IMR-90 (cell line): ENCODE measurements at regions not wholly inside any gene's neighbourhood (a gene's known extent, or its start where the extent isn't known, plus 50 kb on each side); places are given as distances from the start of the nearest gene placed in this dataset.

Source experiments
- ATAC-seq: fragments of 200-7000 bp; cut with Tn5 transposase; 2 replicates; pipeline ENCODE4 v1.9.1; 2020; ENCODE audit warnings: low read depth, mild to moderate bottlenecking, moderate library complexity
- BruUV-seq: library from RNA; stranded (reverse); fragments of 400-500 nt; replicated peaks from 2 replicates; lab custom pipeline; 2021; lab: Mats Ljungman, UMichigan
- CTCF ChIA-PET: fragments of 300-600 bp; formaldehyde crosslinking; extraction: SDS; loops from one replicate; lab custom pipeline; 2021; ENCODE audit warnings: antibody characterized with exemption; lab: Yijun Ruan, JAX
- POLR2A ChIA-PET: fragments of 300-600 bp; sonication (Branson Sonifier 250); formaldehyde crosslinking; loops from one replicate; lab custom pipeline; 2022; ENCODE audit warnings: antibody characterized with exemption; ENCODE audit not compliant: unreplicated experiment; lab: Charles Lee
- DNase-seq: peaks from one replicate; pipeline ENCODE4 v3.0.0; 2013
- H2AFZ ChIP-seq: replicated peaks from 2 replicates; pipeline ENCODE3; 2013; ENCODE audit warnings: low read length, mild to moderate bottlenecking; ENCODE audit not compliant: poor library complexity
- H2AK5ac ChIP-seq: 2 replicates; pipeline ENCODE4 v1.6.1; 2013; ENCODE audit warnings: low read depth, low read length, inconsistent platforms
- H2AK9ac ChIP-seq: replicated peaks from 2 replicates; pipeline ENCODE3; 2013; ENCODE audit warnings: mild to moderate bottlenecking, low read depth, low read length, moderate library complexity; ENCODE audit not compliant: poor library complexity
- H2BK120ac ChIP-seq: 2 replicates; pipeline ENCODE4 v1.6.1; 2013; ENCODE audit warnings: low read depth, low read length, inconsistent platforms
- H2BK15ac ChIP-seq: 3 replicates; pipeline ENCODE4 v1.6.1; 2013; ENCODE audit warnings: low read depth, low read length, inconsistent platforms
- H2BK20ac ChIP-seq: 2 replicates; pipeline ENCODE4 v1.6.1; 2013; ENCODE audit warnings: low read depth, mild to moderate bottlenecking, inconsistent platforms, low read length, moderate library complexity
- H2BK5ac ChIP-seq: 2 replicates; pipeline ENCODE4 v1.6.1; 2013; ENCODE audit warnings: mild to moderate bottlenecking, low read depth, low read length, inconsistent platforms; ENCODE audit not compliant: poor library complexity, severe bottlenecking
- H3K14ac ChIP-seq: replicated peaks from 2 replicates; pipeline ENCODE4 v1.6.1; 2013; ENCODE audit warnings: low read depth, low read length, inconsistent platforms
- H3K18ac ChIP-seq: 2 replicates; pipeline ENCODE4 v1.6.1; 2013; ENCODE audit warnings: low read depth, low read length, control low read depth
- H3K23ac ChIP-seq: 2 replicates; pipeline ENCODE4 v1.6.1; 2013; ENCODE audit warnings: low read depth, low read length, inconsistent platforms
- H3K27ac ChIP-seq: 2 replicates; pipeline ENCODE4 v1.5.1; 2013; ENCODE audit warnings: mild to moderate bottlenecking, control low read depth, low read length; ENCODE audit not compliant: insufficient read depth
- H3K27me3 ChIP-seq: 2 replicates; pipeline ENCODE4 v1.6.1; 2013; ENCODE audit warnings: low read length; ENCODE audit not compliant: control insufficient read depth, insufficient read depth
- H3K36me3 ChIP-seq: 2 replicates; pipeline ENCODE4 v1.6.1; 2013; ENCODE audit warnings: low read length, mixed read lengths; ENCODE audit not compliant: control insufficient read depth, insufficient read depth
- H3K4ac ChIP-seq: 2 replicates; pipeline ENCODE4 v1.6.1; 2013; ENCODE audit warnings: low read depth, low read length, inconsistent platforms
- H3K4me1 ChIP-seq: 2 replicates; pipeline ENCODE4 v1.6.1; 2013; ENCODE audit warnings: low read length, mixed read lengths; ENCODE audit not compliant: control insufficient read depth, insufficient read depth
- H3K4me2 ChIP-seq: 2 replicates; pipeline ENCODE4 v1.6.1; 2013; ENCODE audit warnings: low read depth, mild to moderate bottlenecking, control low read depth, low read length, moderate library complexity
- H3K4me3 ChIP-seq: 2 replicates; pipeline ENCODE4 v1.5.1; 2013; ENCODE audit warnings: low read depth, mild to moderate bottlenecking, control low read depth, low read length, moderate library complexity; ENCODE audit not compliant: insufficient read depth
- H3K56ac ChIP-seq: 2 replicates; pipeline ENCODE4 v1.6.1; 2013; ENCODE audit warnings: low read length, inconsistent platforms; ENCODE audit not compliant: insufficient read depth; ENCODE audit errors: extremely low read depth
- H3K79me1 ChIP-seq, 2 experiments: 2 replicates each; pipeline ENCODE4 v1.6.1; 2013; ENCODE audit warnings: low read length in 2 of 2, inconsistent platforms in 1 of 2, low read depth in 1 of 2
- H3K9ac ChIP-seq: 2 replicates; pipeline ENCODE4 v1.6.1; 2013; ENCODE audit warnings: low read depth, low read length, control low read depth
- H3K9me1 ChIP-seq: 2 replicates; pipeline ENCODE4 v1.6.1; 2013; ENCODE audit warnings: low read length, inconsistent platforms; ENCODE audit not compliant: insufficient read depth
- H3K9me3 ChIP-seq: 2 replicates; pipeline ENCODE4 v1.6.1; 2013; ENCODE audit warnings: low read length; ENCODE audit not compliant: control insufficient read depth, insufficient read depth
- H4K20me1 ChIP-seq: 2 replicates; pipeline ENCODE4 v1.6.1; 2013; ENCODE audit warnings: low read length, inconsistent platforms; ENCODE audit not compliant: insufficient read depth
- H4K5ac ChIP-seq: 2 replicates; pipeline ENCODE4 v1.6.1; 2013; ENCODE audit warnings: mild to moderate bottlenecking, low read depth, low read length, control low read depth
- H4K8ac ChIP-seq, 2 experiments: 2 replicates each; pipeline ENCODE4 v1.6.1; 2013; ENCODE audit warnings: low read depth in 2 of 2, low read length in 2 of 2, control low read depth in 1 of 2, inconsistent platforms in 1 of 2
- H4K91ac ChIP-seq: 2 replicates; pipeline ENCODE4 v1.6.1; 2013; ENCODE audit warnings: low read depth, low read length, inconsistent platforms; ENCODE audit not compliant: insufficient read depth
- CHD1 ChIP-seq: IDR thresholded peaks from 2 replicates; pipeline ENCODE4 v1.6.1; 2012; ENCODE audit warnings: low read depth, low read length, improper control_type of control experiment
- FOS ChIP-seq: fragments of 150-350 bp; IDR thresholded peaks from 2 replicates; pipeline ENCODE4 v1.6.1; 2016; ENCODE audit warnings: low read depth, low read length
- MAFK ChIP-seq: IDR thresholded peaks from 2 replicates; pipeline ENCODE4 v1.6.1; 2012; ENCODE audit warnings: low read depth, low read length, improper control_type of control experiment
- MAZ ChIP-seq: IDR thresholded peaks from 2 replicates; pipeline ENCODE4 v1.6.1; 2012; ENCODE audit warnings: low read depth, mild to moderate bottlenecking, low read length, improper control_type of control experiment, moderate library complexity, borderline replicate concordance
- MXI1 ChIP-seq: IDR thresholded peaks from 2 replicates; pipeline ENCODE4 v1.6.1; 2012; ENCODE audit warnings: low read depth, mild to moderate bottlenecking, low read length, moderate library complexity, borderline replicate concordance
- RAD21 ChIP-seq: IDR thresholded peaks from 2 replicates; pipeline ENCODE4 v1.6.1; 2012; ENCODE audit warnings: low read length, improper control_type of control experiment
- RCOR1 ChIP-seq: IDR thresholded peaks from 2 replicates; pipeline ENCODE4 v1.6.1; 2012; ENCODE audit warnings: mild to moderate bottlenecking, low read length, improper control_type of control experiment; ENCODE audit not compliant: insufficient replicate concordance
- USF2 ChIP-seq: fragments of 150-350 bp; IDR thresholded peaks from 2 replicates; pipeline ENCODE4 v1.6.1; 2017; ENCODE audit warnings: mild to moderate bottlenecking, antibody characterized with exemption, low read length, low read depth
- WGBS, 2 experiments: methylation state at CpG; one replicate each; pipeline versions ENCODE4 v1.1.5 to v1.1.7; 2013; ENCODE audit warnings: missing lambda C conversion rate in 2 of 2; ENCODE audit not compliant: insufficient read length in 1 of 2; ENCODE audit errors: extremely low coverage in 2 of 2; 5-methylcytosine and 5-hydroxymethylcytosine counted together
- dilution Hi-C: fragments of 300-500 bp; cut with HindIII; formaldehyde crosslinking; loops from one replicate; pipeline ENCODE4 v1.14.3; 2018; ENCODE audit warnings: low sequenced_read_pairs; ENCODE audit not compliant: unreplicated experiment
- in situ Hi-C: fragments of 300-500 bp; cut with MboI; formaldehyde crosslinking; loops from 3 replicates; pipeline ENCODE4 v1.14.3; 2019; ENCODE audit warnings: low sequenced_read_pairs, inconsistent platforms, mixed read lengths
- intact Hi-C: fragments of 100-400 bp; cut with micrococcal nuclease; formaldehyde crosslinking; loops from 2 replicates; pipeline ENCODE4 v1.10.0; 2022

- no peak for TF ChIP-seq CHD1
Measured at GRCh38 chr2:129904532-129905446, 74.7 kb upstream of the RAB6C start (continued).

GRCh38 chr2:129905664-129906081 is 73.8 kb upstream of the RAB6C start:
- no TSS peak for BruUV-seq
- 80% methylated on average over 1 of the region's 2 CpGs; no CpG with 5 or more reads in 1 of the 2 experiments for WGBS, 2 experiments
- dilution Hi-C loops = no loop called here

More at GRCh38 chr2:129905664-129906081, 73.8 kb upstream of the RAB6C start:
- Histone ChIP-seq H3K36me3 (no peaks in the 10 kb centered on the region), H2BK20ac (no peak overlapping the region), H2BK15ac (no peak overlapping the region), H2AK9ac (no peak overlapping the region), H3K9me1 (no peaks in the 10 kb centered on the region), H3K79me1 (no peaks in the 10 kb centered on the region), H3K4me2 (no peak overlapping the region), H4K20me1 (no peaks in the 10 kb centered on the region), H3K27ac (no peak overlapping the region), H4K5ac (no peak overlapping the region), H3K4me3 (no peak overlapping the region), H3K9me3 (no peaks in the 10 kb centered on the region), H2BK120ac (no peak overlapping the region), H3K27me3 (no peaks in the 10 kb centered on the region), H3K56ac (no peak overlapping the region), H4K8ac (no peak overlapping the region), H3K4ac (no peak overlapping the region), H3K23ac (no peak overlapping the region), H3K9ac (no peak overlapping the region), H4K91ac (no peak overlapping the region), H2BK5ac (no peak overlapping the region), H3K14ac (no peak overlapping the region), H2AK5ac (no peak overlapping the region), H3K18ac (no peak overlapping the region), H3K4me1 (no peaks in the 10 kb centered on the region), H2AFZ (no peak overlapping the region)
- no peak for DNase-seq
- ATAC-seq = no peak
- TF ChIP-seq USF2 (no peak), MAFK (no peak), FOS (no peak), RCOR1 (no peak), RAD21 (no peak), MXI1 (no peak), MAZ (no peak)
- POLR2A ChIA-PET = no interaction called here
- intact Hi-C loops = no loop called here
- CTCF ChIA-PET = no interaction called here
- in situ Hi-C loops = no loop called here
